ENCODE measurements at regions not wholly inside any gene's neighbourhood (a gene's known extent, or its start where the extent isn't known, plus 50 kb on each side); places are given as distances from the start of the nearest gene placed in this dataset.

- TF ChIP-seq CTCF (IDR thresholded peaks at IDR 0.05; ENCODE audit: low read length): no peak
- TF ChIP-seq EZH2 (optimal IDR thresholded peaks at IDR 0.05; ENCODE audit: low read depth, low read length): no peak
These were observed 131.3 kb downstream of the DCLK3 start for GRCh38 chr3:36633060-36633459.

Measured in MM.1S (cell line).